Vagina (tissue), 2 donors: ENCODE measurements at regions not wholly inside any gene's neighbourhood (a gene's known extent, or its start where the extent isn't known, plus 50 kb on each side); places are given as distances from the start of the nearest gene placed in this dataset.

Experiments used
- DNase-seq, 2 donors: peaks; one replicate each; pipeline ENCODE4 v3.0.0-alpha.2; 2017; ENCODE audit errors: extremely low spot score in 2 of 2
- H3K27ac ChIP-seq: fragments of 200-600 bp; sonication (generic); one replicate; pipeline ENCODE4 v1.5.1; 2019
- H3K27me3 ChIP-seq: fragments of 200-600 bp; sonication (generic); one replicate; pipeline ENCODE4 v1.5.1; 2019
- H3K36me3 ChIP-seq, 2 donors: fragments of 200-600 bp; sonication (generic); one replicate each; pipeline ENCODE4 v1.5.1; 2017 to 2019
- H3K4me1 ChIP-seq: fragments of 200-600 bp; sonication (generic); one replicate; pipeline ENCODE4 v1.5.1; 2019
- H3K4me3 ChIP-seq, 2 donors: fragments of 200-600 bp; sonication (generic); 1 replicate in 1 of 2; 2 replicates in 1 of 2; pipeline ENCODE4 v1.5.1; 2016 to 2019
- H3K9me3 ChIP-seq: fragments of 200-600 bp; sonication (generic); one replicate; pipeline ENCODE4 v1.5.1; 2019
- CTCF ChIP-seq, 3 experiments: fragments of 450-650 bp in 2 of 3; fragments of 200-600 bp in 1 of 3; sonication (generic) in 1 of 3; IDR thresholded peaks; one replicate each; pipeline ENCODE4 v1.5.1; 2017 to 2019; ENCODE audit warnings: antibody characterized with exemption in 3 of 3, mild to moderate bottlenecking in 2 of 3, moderate library complexity in 2 of 3
- POLR2A ChIP-seq, 2 donors: fragments of 450-650 bp; IDR thresholded peaks; one replicate each; pipeline ENCODE4 v1.6.1; 2017; ENCODE audit warnings: antibody characterized with exemption in 2 of 2, mild to moderate bottlenecking in 2 of 2, moderate library complexity in 2 of 2
- POLR2AphosphoS5 ChIP-seq, 2 donors: sonication (generic); formaldehyde crosslinking; IDR thresholded peaks; one replicate each; pipeline ENCODE4 v1.9.0; 2017; ENCODE audit warnings: antibody characterized with exemption in 2 of 2, mild to moderate bottlenecking in 2 of 2, low read depth in 1 of 2; ENCODE audit not compliant: insufficient read depth in 1 of 2
- intact Hi-C: fragments of 100-400 bp; cut with DNase I; formaldehyde crosslinking; loops from one replicate; pipeline ENCODE4 v1.15.1; 2023

DNA sequence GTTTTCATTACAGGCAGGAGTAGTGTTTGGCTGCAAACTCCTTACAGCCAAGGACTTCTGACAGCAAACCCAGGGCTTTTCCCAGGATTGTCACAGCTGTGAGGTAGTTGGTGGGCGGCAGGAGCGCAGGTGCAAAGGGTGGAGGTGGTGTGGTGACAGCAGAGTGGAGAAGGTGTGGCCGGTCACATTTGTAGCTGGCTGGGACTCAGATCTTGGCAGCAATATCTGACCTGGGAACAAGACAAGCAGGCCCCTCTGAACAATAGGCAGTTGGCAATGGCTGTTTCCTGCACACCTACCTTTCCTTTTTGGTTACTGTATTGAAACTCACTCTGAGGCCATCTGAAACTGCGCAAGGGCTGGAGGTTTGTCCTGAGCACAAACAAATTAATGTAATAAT lies 327.3 kb downstream of the COG6 start:
- Histone ChIP-seq H3K27ac (no peak overlapping the region), H3K27me3 (no peaks in the 10 kb centered on the region), H3K9me3 (no peaks in the 10 kb centered on the region), H3K4me3 (no peak overlapping the region), H3K4me1 (no peaks in the 10 kb centered on the region), H3K36me3 (no peaks in the 10 kb centered on the region)
- no peak for DNase-seq
- no peak for TF ChIP-seq CTCF (IDR thresholded peaks at IDR 0.05)
- no peak for TF ChIP-seq POLR2AphosphoS5 (IDR thresholded peaks at IDR 0.05; ENCODE audit: insufficient read depth in 1 of 2, low read depth in 1 of 2)
- TF ChIP-seq POLR2A (IDR thresholded peaks at IDR 0.05): no peak
- intact Hi-C loops: no loop called here

GRCh38 chr13:39985071-39985470 lies 329.6 kb downstream of the COG6 start:
- no peaks in the 10 kb centered on the region for H3K9me3 ChIP-seq
- no peak overlapping the region for H3K4me3 ChIP-seq
- H3K27ac ChIP-seq: no peak overlapping the region
- H3K36me3 ChIP-seq: no peaks in the 10 kb centered on the region
- no peaks in the 10 kb centered on the region for H3K27me3 ChIP-seq
- TF ChIP-seq POLR2A (IDR thresholded peaks at IDR 0.05) (no peak), CTCF (IDR thresholded peaks at IDR 0.05) (no peak), POLR2AphosphoS5 (IDR thresholded peaks at IDR 0.05; ENCODE audit: insufficient read depth in 1 of 2, low read depth in 1 of 2) (no peak)
- intact Hi-C loops: no loop called here
- DNase-seq: no peak
- H3K4me1 ChIP-seq: no peaks in the 10 kb centered on the region

DNA sequence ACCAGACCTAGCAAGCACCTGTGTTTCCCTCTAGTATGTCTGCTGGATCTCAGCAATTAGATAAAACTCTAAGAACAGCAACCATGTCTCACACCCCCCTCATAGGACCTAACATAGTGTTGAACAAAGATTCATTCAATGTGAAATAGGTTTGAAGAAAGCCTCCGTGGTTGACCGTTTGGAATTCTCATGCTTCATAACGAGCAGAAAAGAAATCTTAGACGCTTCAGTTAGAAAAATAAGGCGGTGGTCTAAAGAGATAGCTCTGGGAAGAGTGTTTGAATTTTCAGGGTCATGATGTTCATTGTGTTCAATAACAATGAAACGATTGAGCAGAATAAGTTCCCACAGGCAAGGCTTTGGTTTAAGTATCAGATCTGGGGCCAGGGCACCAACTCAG lies 332.9 kb downstream of the COG6 start:
- no peak for DNase-seq
- no peak for TF ChIP-seq CTCF (IDR thresholded peaks at IDR 0.05)
- no peak for TF ChIP-seq POLR2A (IDR thresholded peaks at IDR 0.05)
- H3K4me1 ChIP-seq: no peaks in the 10 kb centered on the region

GRCh38 chr13:39998166-39998565 lies 342.7 kb downstream of the COG6 start:
- TF ChIP-seq CTCF (IDR thresholded peaks at IDR 0.05) (no peak), POLR2AphosphoS5 (IDR thresholded peaks at IDR 0.05; ENCODE audit: insufficient read depth in 1 of 2, low read depth in 1 of 2) (no peak), POLR2A (IDR thresholded peaks at IDR 0.05) (no peak)
- H3K36me3 ChIP-seq: no peaks in the 10 kb centered on the region
- no peaks in the 10 kb centered on the region for H3K9me3 ChIP-seq
- DNase-seq: no peak
- H3K27me3 ChIP-seq: no peaks in the 10 kb centered on the region
- H3K4me3 ChIP-seq: no peak overlapping the region
- no peaks in the 10 kb centered on the region for H3K4me1 ChIP-seq
- no peak overlapping the region for H3K27ac ChIP-seq
- intact Hi-C loops: no loop called here

More for the DNA sequence above, 332.9 kb downstream of the COG6 start:
- H3K9me3 ChIP-seq: no peaks in the 10 kb centered on the region
- H3K27ac ChIP-seq: no peak overlapping the region
- no peak overlapping the region for H3K4me3 ChIP-seq
- no peaks in the 10 kb centered on the region for H3K36me3 ChIP-seq
- intact Hi-C loops: no loop called here
- no peaks in the 10 kb centered on the region for H3K27me3 ChIP-seq

DNA sequence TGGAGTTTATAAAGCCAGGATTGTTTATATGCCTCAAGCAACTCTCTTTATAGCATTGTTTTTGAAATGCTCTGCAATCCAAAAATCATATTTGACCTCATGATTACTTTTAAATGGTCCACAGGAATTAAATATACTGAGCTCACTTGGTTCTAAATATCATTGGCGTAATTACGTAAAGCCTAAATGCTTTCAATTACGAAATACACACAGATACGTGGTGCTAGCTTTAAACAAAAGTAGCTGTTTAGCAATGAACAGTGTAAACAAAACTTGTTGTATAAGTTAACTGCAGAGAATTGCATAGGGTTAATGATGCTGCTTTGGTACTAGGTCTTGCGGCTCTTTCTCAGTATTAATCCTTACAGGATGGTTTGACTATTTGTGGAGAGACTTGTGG lies 346.6 kb downstream of the COG6 start:
- Histone ChIP-seq H3K36me3 (no peaks in the 10 kb centered on the region), H3K27me3 (no peaks in the 10 kb centered on the region)
- no peak for TF ChIP-seq POLR2AphosphoS5 (IDR thresholded peaks at IDR 0.05; ENCODE audit: insufficient read depth in 1 of 2, low read depth in 1 of 2)
- no peak for TF ChIP-seq POLR2A (IDR thresholded peaks at IDR 0.05)
- no peak for TF ChIP-seq CTCF (IDR thresholded peaks at IDR 0.05)

More for the DNA sequence above, 346.6 kb downstream of the COG6 start:
- no peaks in the 10 kb centered on the region for H3K9me3 ChIP-seq
- no peaks in the 10 kb centered on the region for H3K4me1 ChIP-seq
- intact Hi-C loops: no loop called here
- H3K27ac ChIP-seq: no peak overlapping the region
- no peak for DNase-seq
- H3K4me3 ChIP-seq: no peak overlapping the region
